ENCODE measurements at regions not wholly inside any gene's neighbourhood (a gene's known extent, or its start where the extent isn't known, plus 50 kb on each side); places are given as distances from the start of the nearest gene placed in this dataset.
"Not testable (repeated sequence)": the region's sequence is repeated elsewhere in the genome, so short reads cannot be mapped to it uniquely, and the experiment has no call there.

DNA sequence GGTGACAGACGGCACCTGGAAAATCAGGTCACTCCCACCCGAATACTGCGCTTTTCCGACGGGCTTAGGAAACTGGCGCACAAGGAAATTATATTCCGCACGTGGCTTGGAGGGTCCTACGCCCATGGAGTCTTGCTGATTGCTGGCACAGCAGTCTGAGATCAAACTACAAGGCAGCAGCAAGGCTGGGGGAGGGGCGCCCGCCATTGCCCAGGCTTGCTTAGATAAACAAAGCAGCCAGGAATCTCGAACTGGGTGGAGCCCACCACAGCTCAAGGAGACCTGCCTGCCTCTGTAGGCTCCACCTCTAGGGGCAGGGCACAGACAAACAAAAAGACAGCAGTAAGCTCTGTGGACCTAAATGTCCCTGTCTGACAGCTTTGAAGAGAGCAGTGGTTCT, 394.3 kb downstream of the PTH2R start:
- not testable (repeated sequence) for DNase-seq (ENCODE audit: low read depth)

DNA sequence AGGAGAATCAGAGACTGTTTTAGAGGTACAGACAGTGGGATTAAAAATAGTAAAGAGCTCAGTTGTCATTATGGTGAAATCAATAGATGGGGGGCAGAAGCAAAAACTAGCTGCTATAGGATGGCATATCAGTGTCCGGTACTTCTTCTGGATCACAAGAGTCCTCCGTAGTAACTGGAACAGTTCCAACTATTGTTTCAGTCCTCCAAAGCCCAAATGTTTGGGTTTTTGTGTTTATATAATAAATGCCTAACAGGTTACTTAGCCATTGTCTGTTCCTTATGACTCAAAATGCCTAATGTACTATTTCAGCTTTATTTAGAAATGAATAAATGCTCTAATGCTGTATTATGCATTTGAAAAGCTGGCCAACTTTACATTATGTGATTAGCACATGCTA, 401.2 kb downstream of the PTH2R start:
- no peak for DNase-seq (ENCODE audit: low read depth)

DNA sequence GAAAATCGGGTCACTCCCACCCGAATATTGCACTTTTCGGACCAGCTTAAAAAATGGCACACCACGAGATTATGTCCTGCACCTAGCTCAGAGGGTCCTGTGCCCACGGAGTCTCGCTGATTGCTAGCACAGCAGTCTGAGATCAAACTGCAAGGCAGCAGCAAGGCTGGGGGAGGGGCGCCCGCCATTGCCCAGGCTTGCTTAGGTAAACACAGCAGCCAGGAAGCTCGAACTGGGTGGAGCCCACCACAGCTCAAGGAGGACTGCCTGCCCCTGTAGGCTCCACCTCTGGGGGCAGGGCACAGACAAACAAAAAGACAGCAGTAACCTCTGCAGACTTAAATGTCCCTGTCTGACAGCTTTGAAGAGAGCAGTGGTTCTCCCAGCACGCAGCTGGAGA, 405.3 kb downstream of the PTH2R start:
- not testable (repeated sequence) for DNase-seq (ENCODE audit: low read depth)

DNA sequence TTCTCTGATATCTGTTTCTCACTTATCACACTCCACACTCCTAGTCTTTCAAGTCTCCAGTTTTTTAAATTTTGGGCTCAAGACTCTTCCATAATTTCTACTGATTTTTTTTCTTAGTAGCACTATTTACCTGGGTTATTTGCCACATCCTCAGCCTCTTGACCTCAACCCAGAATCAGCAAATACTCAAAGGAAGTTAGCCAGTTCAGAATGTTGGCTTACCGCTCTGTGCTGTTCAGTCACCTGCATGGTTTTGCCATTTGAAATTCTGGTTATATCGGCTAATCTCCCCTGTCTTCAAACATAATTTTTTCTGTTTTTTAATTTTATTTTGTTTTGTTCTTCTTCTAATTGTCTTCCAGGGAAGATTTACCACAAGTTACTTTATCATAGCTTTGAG, 412.6 kb downstream of the PTH2R start:
- no peak for DNase-seq (ENCODE audit: low read depth)

DNA sequence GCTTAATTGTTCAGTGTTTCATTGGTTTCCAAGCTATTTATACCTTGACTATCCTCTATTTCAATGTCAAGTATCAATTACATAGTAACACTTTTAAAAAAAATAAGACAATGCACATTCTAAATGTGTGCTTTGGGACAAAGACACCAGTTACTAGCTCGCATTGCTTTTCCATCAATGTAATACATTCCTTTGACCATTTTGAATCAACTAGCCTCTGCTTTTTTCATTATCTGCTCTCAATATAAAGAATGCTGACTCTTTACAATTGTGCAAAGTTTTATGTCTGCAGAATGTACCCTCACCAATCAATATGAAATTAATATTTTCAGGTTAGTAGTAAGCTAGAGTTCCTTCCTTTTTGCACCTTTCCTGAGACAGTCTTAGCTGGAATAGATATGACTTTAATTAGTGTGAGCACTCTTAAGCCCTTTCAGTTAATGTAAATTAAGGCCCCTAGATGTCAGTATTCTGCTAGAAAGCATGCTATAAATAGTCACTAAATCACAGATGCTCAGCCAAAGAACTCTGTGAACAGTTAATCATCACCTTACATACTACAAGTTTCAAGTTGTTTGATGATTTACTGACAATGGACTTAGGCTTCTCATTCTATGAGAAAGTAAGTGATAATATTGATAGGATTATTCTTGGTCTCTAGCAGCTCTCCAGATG, 413.6 kb downstream of the PTH2R start:
- peak; percentile 3 for DNase-seq (ENCODE audit: low read depth)

DNA sequence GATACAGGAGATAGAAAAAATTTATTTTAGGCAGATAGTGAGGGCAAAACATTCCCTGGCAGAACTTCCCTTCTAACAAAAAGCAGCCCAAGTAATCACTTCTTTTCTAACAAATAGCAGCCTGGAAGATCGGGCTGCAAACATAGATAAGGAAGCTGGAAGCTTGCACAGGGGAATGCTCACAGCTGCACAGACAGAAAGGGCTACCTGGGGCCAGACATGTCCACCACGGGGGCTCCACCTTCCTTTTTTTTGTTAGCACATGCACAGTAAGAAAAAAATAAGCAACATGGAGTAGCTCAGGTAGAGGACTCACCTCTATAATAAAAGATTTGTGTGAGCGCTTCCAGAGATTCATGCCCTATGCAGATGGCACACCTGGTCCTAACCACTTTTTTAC, 420.5 kb downstream of the PTH2R start:
- DNase-seq (ENCODE audit: low read depth) = no peak

DNA sequence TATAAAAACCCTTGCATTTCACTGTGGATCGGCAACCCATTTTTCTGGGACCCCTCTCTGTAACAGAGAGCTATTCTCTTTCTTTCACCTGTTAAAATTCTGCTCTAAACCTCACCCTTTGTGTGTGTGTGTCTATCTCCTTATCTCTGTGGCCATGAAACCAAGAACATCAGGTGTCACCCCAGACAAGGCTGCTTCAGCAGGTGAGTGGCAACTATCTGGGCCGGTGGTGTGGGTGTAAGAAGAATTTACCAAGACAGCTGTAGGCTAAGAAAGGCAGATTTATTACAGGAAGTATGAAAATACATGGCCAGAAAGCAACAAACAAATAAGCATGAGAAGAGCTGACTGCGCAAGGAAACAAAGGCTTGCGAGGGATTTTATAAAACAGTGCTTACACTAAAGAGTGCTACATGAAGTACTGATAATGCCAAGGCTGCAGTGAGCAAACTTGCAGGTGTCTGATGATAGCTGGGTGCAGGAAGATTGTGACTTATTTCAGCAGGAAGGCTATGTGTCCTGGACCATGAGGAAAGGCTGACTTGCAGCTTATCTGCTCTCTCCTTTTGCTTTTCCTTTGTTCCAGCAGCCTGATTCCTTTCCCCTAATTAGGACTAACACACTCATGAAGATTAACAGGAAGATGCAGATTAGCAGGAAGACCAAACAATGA, 421.1 kb downstream of the PTH2R start:
- DNase-seq (ENCODE audit: low read depth) = no peak

DNA sequence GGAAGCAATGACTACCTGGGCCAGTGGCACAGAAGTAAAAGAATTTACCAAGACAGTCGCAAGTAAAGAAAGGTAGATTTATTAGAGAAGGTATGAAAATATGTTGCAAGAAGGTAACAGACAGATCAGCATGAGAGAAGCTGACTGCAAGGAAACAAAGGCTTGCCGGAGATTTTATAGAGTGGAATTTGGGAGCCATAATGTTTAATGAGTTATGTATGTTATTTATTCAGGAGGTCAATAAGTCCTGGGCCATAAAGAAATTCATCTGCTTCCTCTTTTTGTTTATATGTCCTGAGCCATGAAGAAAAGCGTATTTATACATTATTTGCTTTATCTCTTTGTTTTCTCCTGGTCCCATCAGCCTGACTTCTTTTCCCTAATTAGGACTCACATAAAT, 423.6 kb downstream of the PTH2R start:
- DNase-seq (ENCODE audit: low read depth) = no peak

DNA sequence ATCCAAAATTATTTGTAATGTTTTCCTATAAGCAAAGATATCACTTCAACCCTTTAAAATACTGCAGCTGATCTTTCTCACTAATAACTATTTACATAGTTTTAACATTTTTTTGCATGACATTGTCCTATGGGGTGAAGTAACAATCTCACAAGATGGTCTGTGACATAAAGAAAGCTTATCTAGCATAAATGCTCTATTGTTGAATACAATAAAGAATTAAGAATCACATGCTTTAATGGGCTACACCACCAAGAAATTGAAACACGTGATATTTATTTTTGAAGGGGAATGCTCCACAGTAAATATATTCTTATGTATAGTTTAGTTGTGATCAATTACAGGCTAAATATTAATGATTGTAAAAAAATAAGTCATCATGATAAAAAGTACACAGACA, 441.1 kb downstream of the PTH2R start:
- DNase-seq (ENCODE audit: low read depth) = no peak

DNA sequence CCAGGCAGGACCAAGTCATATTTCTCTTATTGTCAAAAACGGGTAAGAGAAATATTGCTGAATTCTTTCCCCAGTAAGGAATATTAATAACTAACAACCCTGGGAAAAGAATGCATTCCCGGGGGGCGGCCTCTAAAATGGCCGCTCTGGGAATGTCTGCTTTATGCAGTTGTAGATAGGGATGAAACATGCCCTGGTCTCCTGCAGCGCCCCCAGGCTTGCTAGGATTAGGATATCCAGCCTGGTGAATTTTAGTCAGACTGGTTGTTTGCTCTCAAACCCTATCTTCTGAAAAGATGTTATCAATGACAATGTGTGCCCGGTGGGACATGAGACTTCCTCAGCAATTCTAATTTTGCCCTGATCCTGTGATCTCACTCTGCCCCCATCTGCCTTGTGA, 448.1 kb downstream of the PTH2R start:
- no peak for DNase-seq (ENCODE audit: low read depth)

DNA sequence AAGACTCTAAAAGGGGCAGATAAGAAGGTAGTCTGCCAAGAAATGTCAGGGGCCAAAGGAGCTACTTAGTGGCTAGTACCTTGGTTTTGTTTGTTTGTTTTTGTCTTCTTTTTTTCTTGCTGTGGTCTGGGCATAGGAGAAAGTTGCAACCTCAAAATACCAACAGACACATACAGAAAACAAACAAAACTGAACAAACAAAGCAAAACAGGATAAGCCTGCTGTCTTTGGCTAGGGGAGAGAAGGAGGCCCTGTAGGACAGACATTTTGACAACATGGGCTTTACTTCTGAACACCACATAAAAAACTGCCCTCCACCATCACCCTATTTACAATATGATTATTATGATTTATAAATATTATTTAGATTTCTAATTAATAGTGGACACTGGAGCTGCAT, 460.8 kb downstream of the PTH2R start:
- DNase-seq (ENCODE audit: low read depth) = no peak

DNA sequence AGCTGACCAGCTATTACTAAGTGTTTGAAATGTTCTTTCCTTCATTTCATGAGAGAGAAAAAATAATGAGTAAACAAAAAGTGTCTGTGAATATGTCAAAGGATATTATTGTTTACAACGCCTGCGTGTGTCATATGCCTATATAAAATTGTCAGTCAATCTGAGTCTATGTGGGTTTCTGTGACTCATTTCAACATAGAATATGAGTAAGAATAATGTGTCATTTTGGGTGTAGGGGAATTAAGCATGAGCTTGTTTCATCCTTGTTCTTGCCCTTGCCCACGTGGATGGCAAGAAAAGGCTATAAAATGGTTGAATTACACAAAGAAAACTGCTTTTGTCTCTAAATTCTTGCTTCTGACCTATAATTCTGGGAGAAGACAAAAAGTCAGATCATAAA, 466.0 kb downstream of the PTH2R start:
- no peak for DNase-seq (ENCODE audit: low read depth)

DNA sequence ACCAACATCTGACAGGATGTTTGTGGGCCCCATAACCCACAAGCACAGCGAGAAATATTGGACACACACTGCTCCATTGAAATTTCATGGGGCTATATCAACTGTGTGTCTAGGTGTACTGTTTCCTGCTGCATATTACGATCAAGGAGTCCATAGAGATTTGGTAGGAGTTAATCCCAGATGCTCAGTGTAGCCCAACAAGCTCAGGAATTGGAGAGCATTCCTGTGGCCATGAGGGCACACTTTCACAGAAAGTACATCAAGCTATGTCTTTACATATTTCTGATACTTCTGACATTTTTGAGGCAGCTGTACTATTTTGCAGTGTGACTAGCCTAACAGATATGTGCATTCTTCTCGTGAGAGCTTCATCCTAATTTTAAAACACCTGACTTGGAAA, 473.1 kb downstream of the PTH2R start:
- DNase-seq (ENCODE audit: low read depth) = no peak

DNA sequence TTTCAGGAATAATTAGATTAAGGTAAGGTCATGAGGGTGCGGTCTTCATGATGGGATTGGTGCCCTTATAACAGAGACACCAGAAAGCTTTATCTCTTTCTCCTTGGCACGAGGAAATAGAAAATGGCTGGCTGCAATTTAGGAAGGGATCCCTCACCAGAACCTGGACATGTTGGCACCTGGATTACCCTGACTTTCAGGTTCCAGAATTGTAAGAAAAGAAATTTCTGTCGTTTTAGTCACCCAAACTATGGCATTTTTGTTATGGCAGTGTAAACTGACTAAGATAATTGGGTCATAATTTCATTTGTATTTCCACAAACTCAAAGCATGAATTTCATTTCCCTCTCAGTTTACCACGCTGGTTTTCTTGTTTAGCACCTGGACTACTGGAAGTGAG, 473.6 kb downstream of the PTH2R start:
- DNase-seq (ENCODE audit: low read depth) = no peak

DNA sequence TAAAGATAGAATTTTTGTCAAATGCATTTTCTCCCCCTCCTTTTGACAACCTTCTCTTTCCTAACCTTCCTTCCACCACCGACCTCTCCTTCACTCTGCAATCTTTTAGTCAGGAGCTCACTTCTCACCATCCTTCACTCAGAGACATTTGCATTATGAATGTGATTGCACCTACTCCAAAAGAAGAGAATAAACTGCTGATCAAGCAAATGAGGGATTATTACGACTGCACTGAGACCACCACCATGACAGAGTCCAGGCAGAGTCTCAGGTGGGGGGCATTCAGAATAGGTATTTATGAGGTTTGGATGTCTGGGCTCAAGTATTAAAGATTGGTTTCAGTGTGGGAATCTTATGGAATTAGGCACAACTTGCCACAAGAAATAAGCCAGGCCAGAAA, 483.9 kb downstream of the PTH2R start:
- no peak for DNase-seq (ENCODE audit: low read depth)

DNA sequence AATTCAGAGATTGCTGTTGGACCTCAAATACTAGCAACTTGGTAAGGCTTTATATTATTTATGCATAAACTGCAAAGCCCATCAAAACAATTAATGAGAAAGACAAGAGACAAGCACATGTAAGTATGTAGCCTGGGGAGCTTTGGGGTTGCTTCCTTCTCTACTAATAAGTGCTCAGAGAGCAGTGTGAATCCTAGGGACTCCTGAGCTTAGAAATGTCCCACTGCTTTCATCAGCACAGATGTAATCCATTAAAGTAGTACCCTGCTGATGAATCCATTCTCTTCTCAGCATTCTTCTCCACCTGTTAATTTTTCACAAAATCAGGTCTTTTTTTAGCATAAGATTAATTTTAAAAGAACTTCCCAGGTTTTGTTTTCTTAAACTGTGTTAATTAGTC, 485.6 kb downstream of the PTH2R start:
- DNase-seq (ENCODE audit: low read depth) = no peak

DNA sequence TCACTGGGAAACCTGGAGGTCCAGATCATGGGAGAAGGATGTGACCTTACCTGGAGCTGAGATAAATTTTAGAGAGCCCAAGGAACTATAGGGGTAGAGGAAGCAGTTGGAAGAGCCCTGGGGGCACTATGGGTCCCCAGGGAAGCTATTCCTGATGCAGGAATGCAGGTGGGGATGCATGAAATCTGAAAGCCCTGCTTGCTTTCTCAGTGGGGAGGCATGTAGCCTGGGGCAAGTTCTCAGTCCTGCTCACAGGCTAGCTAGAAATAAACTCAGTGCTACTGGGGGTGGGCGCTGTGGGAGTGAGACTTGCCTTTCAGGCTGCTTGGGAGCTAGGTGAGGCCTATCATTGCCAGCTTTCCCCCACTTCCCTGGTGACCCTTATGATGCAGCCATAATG, 499.7 kb downstream of the PTH2R start:
- no peak for DNase-seq (ENCODE audit: low read depth)

DNA sequence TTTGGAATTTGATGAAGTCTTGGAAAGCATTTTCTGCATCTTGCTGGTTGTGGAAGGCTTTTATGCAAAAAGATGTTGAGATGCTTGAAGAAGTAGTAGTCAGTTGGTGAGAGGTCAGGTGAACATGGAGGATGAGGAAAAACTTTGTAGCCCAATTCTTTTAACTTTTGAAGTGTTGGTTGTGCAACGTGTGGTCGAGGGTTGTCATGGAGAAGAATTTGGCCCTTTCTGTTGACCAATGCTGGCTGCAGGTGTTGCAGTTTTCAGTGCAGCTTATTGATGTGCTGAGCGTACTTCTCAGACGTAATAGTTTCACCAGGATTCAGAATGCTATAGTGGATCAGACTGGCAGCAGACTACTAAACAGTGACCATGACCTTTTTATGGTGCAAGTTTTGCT, 508.4 kb upstream of the MAP2 start:
- no peak for DNase-seq (ENCODE audit: low read depth)

DNA sequence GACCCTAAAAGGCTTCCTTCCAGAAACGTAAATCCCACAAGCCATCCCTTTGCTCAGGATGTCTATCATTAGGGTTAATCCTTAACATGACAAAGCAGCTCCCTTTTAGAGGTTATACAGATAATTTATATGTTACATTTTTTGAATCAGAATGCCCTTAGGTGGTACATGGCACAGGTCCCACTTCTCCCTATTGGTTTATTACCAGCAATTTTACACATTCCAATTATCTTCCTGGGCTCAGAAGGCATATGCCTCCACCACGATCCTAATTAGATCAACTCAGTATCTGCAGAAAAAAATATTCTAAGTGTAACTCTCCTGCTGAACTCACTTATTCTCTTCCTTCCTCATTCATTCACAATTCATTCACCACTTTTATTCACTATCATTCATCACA, 507.0 kb upstream of the MAP2 start:
- no peak for DNase-seq (ENCODE audit: low read depth)

DNA sequence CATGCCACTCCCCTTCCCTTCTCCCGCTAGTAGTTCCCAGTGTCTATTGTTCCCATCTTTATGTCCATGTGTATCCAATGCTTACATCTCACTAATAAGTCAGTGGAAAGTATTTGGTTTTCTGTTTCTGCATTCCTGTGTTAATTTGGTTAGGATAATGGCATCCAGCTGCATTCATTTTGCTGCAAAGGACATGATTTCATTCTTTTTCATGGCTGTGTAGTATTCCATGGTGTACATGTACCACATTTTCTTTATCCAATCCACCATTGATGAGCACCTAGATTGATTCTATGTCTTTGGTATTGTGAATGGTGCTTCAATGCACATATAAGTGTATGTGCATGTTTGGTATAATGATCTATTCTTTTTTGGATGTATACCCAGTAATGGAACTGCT, 502.5 kb upstream of the MAP2 start:
- DNase-seq (ENCODE audit: low read depth) = not testable (repeated sequence)

DNA sequence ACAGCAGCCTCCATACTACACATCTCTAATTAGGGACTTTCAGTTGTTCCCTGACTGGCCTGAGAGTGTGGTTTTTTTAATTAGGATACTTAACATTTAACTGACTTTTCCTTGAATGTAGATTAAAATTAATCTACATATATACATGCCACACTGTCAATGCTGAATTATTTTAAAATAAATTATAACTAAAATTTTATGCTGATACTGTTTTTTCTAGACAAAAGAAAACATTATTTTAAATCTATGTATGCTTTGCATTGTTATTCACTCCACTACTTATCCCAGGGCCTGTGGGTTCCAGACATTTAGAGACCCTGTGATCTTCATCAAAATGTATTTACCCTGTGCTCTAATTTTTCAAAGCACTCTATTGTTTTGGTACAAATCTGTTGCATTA, 496.0 kb upstream of the MAP2 start:
- no peak for DNase-seq (ENCODE audit: low read depth)

DNA sequence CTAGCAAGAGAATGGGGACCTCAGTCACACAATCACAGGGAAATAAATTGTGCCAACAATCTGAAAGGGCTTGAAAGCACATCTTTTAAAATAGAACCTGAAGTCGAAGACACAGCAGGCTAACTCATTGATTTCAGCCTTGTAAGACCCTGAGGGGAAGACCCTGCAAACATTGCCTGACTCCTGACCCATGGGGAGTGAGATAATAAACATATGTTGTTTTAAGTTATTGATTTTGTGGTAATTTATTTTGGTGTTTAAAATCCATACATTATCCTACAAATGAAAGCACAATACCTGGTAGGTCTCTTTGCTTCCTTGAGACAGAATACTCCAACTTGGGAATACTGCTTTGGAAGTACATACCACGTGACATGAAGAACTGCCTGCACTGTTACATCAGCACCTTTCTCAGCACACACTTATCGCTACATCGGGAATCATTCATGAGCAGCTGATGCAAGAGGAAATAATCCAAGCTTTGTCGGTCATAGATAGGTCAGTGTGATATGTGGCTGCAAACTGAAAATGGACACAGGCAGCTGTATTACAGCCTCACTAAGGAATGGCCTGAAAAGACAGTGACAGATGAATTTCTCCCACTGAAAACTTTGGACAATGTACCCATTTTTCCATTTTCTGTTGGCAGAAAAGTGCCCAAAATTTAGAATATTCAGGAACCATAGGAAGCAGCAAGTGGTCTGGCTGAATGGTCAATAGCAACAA, 494.5 kb upstream of the MAP2 start:
- no peak for DNase-seq (ENCODE audit: low read depth)

DNA sequence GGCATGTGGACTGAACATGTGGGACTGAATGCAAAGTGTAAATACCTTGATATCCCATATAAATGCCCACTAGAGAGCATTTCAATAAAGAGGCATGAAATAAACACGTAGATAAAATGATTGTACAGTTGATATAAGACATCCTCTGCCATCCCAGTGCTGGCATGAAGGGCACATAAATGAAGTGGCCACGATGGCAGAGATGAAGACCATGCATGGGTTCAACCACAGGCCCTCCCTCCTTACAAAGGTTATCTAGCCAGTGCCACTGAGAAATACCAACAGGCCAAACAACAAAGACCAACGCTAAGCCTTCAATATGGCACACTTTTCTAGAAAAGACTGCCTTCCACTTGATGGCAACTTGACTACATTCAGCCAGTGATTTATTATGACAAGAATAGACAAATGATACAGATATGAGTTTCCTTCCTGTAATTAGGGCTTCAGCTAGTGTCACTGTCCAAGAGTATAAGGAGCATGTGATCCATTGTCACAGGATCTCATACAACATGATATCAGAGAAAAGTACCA, 493.9 kb upstream of the MAP2 start:
- DNase-seq (ENCODE audit: low read depth) = no peak

Data from RPMI7951 (cell line).